Calu3 (cell line): ENCODE measurements at regions not wholly inside any gene's neighbourhood (a gene's known extent, or its start where the extent isn't known, plus 50 kb on each side); places are given as distances from the start of the nearest gene placed in this dataset.

Experiments used
- BruUV-seq: library from RNA; stranded (reverse); fragments of 400-500 nt; replicated peaks from 2 replicates; lab custom pipeline; 2021; lab: Mats Ljungman, UMichigan
- CTCF ChIA-PET: fragments of 300-600 bp; sonication (Branson Sonifier 250); formaldehyde crosslinking; loops from one replicate; lab custom pipeline; 2022; ENCODE audit warnings: antibody characterized with exemption; lab: Charles Lee
- DNase-seq: peaks from one replicate; pipeline ENCODE4 v3.0.0; 2022
- H3K27ac Mint-ChIP-seq: one replicate; pipeline ENCODE4 v1.8.0; 2022; ENCODE audit warnings: mixed read lengths; ENCODE audit not compliant: unreplicated experiment
- H3K27me3 Mint-ChIP-seq: one replicate; pipeline ENCODE4 v1.8.0; 2022; ENCODE audit warnings: mixed read lengths; ENCODE audit not compliant: unreplicated experiment
- H3K36me3 Mint-ChIP-seq: one replicate; pipeline ENCODE4 v1.8.0; 2022; ENCODE audit warnings: mild to moderate bottlenecking, moderate library complexity, mixed read lengths; ENCODE audit not compliant: insufficient read depth, unreplicated experiment
- H3K4me1 Mint-ChIP-seq: one replicate; pipeline ENCODE4 v1.8.0; 2022; ENCODE audit warnings: mild to moderate bottlenecking, low read depth, mixed read lengths; ENCODE audit not compliant: unreplicated experiment
- H3K4me3 Mint-ChIP-seq: one replicate; pipeline ENCODE4 v1.8.0; 2022; ENCODE audit warnings: mild to moderate bottlenecking, low read depth, moderate library complexity, mixed read lengths; ENCODE audit not compliant: unreplicated experiment
- H3K9me3 Mint-ChIP-seq: one replicate; pipeline ENCODE4 v1.8.0; 2022; ENCODE audit warnings: low read depth, mixed read lengths; ENCODE audit not compliant: unreplicated experiment
- intact Hi-C: fragments of 100-400 bp; cut with micrococcal nuclease; formaldehyde crosslinking; loops from one replicate; pipeline ENCODE4 v1.10.0; 2022; ENCODE audit not compliant: unreplicated experiment
- TF ChIP-seq, protein P1 (sequence below): fragments of 200-600 bp; IDR thresholded peaks from one replicate; pipeline ENCODE4 v1.8.0; 2022; ENCODE audit warnings: antibody characterized with exemption; ENCODE audit not compliant: unreplicated experiment

DNA sequence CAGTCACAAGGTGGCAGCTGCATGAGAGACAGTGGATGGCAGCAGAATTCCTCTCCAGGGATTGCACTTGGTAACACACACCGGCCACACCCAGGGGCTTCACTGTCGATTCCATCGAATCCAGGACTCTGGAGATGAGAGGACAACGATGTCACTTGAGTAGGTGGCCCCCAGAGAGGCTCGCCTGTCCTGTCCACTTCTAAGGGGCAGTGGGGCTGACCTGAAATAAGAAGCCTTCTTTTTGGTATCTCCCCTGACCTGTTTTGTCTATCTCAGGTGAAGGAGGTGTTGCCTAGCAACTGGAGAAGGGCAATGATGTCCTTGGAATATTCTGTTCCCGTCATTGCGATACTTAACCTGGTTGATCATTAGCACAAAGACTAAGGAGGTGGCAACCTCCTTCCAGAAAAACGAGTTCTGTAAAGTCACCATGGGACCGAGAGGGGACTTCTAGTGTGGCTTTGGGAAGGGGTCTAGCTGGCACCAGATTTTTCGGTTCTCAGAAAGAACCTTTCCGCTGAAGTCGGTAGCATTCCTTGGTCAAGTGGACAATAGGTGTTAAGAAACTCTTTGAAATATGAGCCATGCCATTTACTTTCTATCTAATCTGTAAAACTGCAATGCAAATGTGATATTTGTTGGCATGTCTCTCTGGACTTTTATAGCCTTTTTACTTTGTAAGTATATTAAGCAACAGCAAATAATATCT lies 85.2 kb upstream of the TMPRSS2 start:
- Mint-ChIP-seq H3K27ac (no peak overlapping the region), H3K4me1 (peaks cover 21% of the 10 kb centered on the region), H3K4me3 (no peak overlapping the region), H3K36me3 (peaks cover 4% of the 10 kb centered on the region), H3K9me3 (no peaks in the 10 kb centered on the region), H3K27me3 (no peaks in the 10 kb centered on the region)
- BruUV-seq: no TSS peak
- TF ChIP-seq, protein P1, sequence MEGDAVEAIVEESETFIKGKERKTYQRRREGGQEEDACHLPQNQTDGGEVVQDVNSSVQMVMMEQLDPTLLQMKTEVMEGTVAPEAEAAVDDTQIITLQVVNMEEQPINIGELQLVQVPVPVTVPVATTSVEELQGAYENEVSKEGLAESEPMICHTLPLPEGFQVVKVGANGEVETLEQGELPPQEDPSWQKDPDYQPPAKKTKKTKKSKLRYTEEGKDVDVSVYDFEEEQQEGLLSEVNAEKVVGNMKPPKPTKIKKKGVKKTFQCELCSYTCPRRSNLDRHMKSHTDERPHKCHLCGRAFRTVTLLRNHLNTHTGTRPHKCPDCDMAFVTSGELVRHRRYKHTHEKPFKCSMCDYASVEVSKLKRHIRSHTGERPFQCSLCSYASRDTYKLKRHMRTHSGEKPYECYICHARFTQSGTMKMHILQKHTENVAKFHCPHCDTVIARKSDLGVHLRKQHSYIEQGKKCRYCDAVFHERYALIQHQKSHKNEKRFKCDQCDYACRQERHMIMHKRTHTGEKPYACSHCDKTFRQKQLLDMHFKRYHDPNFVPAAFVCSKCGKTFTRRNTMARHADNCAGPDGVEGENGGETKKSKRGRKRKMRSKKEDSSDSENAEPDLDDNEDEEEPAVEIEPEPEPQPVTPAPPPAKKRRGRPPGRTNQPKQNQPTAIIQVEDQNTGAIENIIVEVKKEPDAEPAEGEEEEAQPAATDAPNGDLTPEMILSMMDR: no peak
- DNase-seq: no peak
- intact Hi-C loops: loop anchor here (5.0 kb wide), 1 partner anchor 56 kb away; no protein-coding TSS in a partner anchor
- CTCF ChIA-PET: no interaction called here

DNA sequence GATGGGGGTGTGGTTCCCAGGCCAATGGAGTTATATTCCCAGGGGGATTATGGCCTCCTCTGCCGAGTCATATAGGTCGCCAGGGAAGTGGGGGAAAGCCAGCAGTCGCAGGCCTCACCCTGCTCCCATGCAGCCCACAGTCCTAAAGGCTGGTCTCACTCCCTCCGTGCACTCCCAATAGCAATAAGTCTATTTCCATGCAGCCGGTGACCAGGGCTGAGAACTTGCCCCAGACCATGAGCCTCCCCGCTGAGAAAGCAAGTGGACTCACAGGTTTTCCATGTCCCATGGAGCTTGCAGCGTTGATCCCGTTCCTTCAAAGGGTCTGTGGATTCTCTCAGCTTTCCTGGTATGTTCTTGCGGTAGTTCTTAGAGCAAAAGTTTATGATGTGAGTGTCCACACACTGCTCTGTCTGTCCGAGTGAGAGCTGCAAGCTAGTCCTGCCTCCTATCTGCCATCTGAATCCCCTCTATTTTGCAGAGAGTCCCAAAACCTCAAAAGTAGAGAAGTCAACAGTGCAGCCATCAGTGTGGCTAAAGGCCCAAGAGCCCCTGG lies 81.7 kb upstream of the TMPRSS2 start:
- Mint-ChIP-seq H3K9me3 (no peaks in the 10 kb centered on the region), H3K36me3 (no peaks in the 10 kb centered on the region), H3K27me3 (no peaks in the 10 kb centered on the region), H3K4me1 (peaks cover 21% of the 10 kb centered on the region), H3K4me3 (no peak overlapping the region), H3K27ac (no peak overlapping the region)
- BruUV-seq: no TSS peak
- intact Hi-C loops: loop anchor here (5.0 kb wide), 1 partner anchor 52 kb away; no protein-coding TSS in a partner anchor
- CTCF ChIA-PET: no interaction called here
- no peak for DNase-seq
- TF ChIP-seq, protein P1: no peak

DNA sequence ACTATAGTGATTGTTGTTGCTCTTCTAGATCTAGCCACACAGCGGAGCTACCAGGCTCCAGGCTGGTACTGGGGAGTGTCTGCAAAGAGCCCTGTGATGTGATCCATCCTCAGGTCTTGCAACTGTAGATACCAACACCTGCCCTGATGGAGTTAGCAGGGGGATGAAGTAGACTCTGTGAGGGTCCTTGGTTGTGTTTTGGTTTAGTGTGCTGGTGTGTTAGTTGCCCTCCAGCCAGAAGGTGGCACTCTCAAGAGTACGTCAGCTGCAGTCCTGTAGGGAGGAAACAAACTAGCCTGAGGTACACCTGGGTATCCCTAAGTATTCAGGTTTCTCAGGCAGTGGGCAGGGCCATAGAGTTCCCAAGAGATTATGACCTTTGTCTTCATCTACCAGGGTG lies 81.2 kb upstream of the TMPRSS2 start:
- H3K36me3 Mint-ChIP-seq: no peaks in the 10 kb centered on the region
- CTCF ChIA-PET: no interaction called here
- TF ChIP-seq, protein P1: no peak
- no peaks in the 10 kb centered on the region for H3K9me3 Mint-ChIP-seq
- DNase-seq: no peak
- H3K4me1 Mint-ChIP-seq: peaks cover 15% of the 10 kb centered on the region
- no peaks in the 10 kb centered on the region for H3K27me3 Mint-ChIP-seq
- intact Hi-C loops: no loop called here
- H3K4me3 Mint-ChIP-seq: no peak overlapping the region
- no TSS peak for BruUV-seq
- H3K27ac Mint-ChIP-seq: no peak overlapping the region

DNA sequence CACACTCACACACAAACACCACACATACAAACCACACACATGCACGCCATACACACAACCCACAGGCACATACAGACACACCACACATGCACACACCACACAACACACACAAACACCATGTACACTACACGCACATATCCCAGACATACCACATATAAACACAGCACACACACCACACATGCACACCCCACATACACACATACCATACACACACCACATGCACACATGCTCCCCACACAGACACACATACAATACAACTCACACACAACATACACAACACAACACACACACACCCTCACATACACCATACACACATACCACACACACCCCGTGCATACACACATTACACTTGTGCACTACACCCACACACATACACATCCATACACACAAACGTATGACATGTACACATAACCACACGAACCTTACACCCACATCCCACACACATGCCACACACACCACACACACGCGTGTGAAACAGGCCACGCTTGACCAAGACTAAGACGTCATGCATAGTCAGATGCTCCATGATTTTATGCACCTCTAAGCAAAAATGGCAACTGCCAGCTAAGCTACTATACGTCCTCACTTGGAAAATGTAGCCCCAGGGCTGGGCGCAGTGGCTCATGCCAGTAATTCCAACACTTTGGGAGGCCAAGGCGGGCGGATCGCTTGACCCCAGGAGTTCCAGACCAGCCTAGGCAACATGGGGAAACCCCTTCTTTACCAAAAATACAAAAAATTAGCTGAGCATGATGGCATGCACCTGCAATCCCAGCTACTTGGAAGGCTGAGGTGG lies 77.4 kb upstream of the TMPRSS2 start:
- BruUV-seq: no TSS peak
- intact Hi-C loops: no loop called here
- DNase-seq: no peak

More for the DNA sequence above, 77.4 kb upstream of the TMPRSS2 start:
- TF ChIP-seq, protein P1: no peak
- Mint-ChIP-seq H3K4me3 (no peak overlapping the region), H3K36me3 (no peaks in the 10 kb centered on the region), H3K9me3 (no peaks in the 10 kb centered on the region), H3K27ac (no peak overlapping the region), H3K4me1 (peaks cover 26% of the 10 kb centered on the region), H3K27me3 (no peaks in the 10 kb centered on the region)
- CTCF ChIA-PET: interaction anchor here (0.7 kb wide), 1 partner anchor 266 kb away, joined by 5 read pairs; no protein-coding TSS in a partner anchor
